HL-60 (cell line): ENCODE measurements at regions not wholly inside any gene's neighbourhood (a gene's known extent, or its start where the extent isn't known, plus 50 kb on each side); places are given as distances from the start of the nearest gene placed in this dataset.

Experiments used
- CTCF ChIP-seq: IDR thresholded peaks from one replicate; pipeline ENCODE4 v1.5.1; 2011; ENCODE audit warnings: low read length, control low read depth, inconsistent platforms; ENCODE audit not compliant: insufficient read depth
- GABPA ChIP-seq: IDR thresholded peaks from 2 replicates; pipeline ENCODE4 v1.6.1; 2012; ENCODE audit warnings: low read depth
- POLR2AphosphoS5 ChIP-seq: IDR thresholded peaks from 2 replicates; pipeline ENCODE4 v1.6.1; 2012; ENCODE audit warnings: low read depth
- REST ChIP-seq: IDR thresholded peaks from 2 replicates; pipeline ENCODE4 v1.6.1; 2012; ENCODE audit warnings: low read depth; ENCODE audit not compliant: insufficient replicate concordance
- SPI1 ChIP-seq: IDR thresholded peaks from 2 replicates; pipeline ENCODE4 v1.6.1; 2012; ENCODE audit warnings: low read depth, mild to moderate bottlenecking, borderline replicate concordance

- TF ChIP-seq CTCF (no peak), GABPA (no peak), POLR2AphosphoS5 (no peak), REST (no peak), SPI1 (no peak)
Measured at GRCh38 chr1:22241250-22241649, 98.4 kb upstream of the WNT4 start.
